ENCODE measurements at regions not wholly inside any gene's neighbourhood (a gene's known extent, or its start where the extent isn't known, plus 50 kb on each side); places are given as distances from the start of the nearest gene placed in this dataset.

DNA sequence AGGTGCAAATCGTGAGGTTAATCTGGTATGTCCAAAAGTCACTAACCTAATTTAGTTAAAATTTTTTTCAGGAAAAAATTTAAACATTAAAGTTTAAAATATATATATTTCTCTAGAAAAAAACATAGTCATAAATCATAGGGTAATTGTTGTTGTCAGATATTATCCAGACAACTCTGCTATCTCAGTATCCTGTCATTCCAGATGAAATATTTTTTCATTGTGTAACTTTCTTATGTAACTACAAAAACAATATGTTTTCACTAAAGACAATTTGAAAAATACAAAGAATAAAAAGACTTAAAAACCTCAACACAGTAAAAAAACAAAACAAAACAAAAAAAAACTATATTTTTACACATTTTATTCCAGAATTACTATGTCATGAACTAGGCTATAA lies 57.6 kb downstream of the TENT5A start:
- DNase-seq: no peak

DNA sequence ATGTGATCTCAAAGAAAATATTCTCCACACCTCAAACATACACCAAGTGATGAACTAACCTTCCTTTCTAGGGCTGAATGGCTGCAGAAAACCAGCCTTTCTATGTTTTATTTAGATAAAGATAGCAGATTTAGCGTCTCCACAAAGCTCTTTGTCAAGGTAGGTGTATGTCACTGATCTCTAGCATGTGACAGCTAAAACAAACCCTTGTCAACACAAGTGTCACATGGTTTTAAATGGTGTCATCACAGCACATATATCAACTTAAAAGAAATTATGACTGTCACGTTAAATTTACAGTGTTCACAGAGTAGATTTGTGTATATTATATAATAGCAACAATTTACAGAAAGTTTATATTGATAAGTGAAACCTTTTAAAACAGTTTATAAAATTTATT lies 58.3 kb downstream of the TENT5A start:
- no peak for DNase-seq

DNA sequence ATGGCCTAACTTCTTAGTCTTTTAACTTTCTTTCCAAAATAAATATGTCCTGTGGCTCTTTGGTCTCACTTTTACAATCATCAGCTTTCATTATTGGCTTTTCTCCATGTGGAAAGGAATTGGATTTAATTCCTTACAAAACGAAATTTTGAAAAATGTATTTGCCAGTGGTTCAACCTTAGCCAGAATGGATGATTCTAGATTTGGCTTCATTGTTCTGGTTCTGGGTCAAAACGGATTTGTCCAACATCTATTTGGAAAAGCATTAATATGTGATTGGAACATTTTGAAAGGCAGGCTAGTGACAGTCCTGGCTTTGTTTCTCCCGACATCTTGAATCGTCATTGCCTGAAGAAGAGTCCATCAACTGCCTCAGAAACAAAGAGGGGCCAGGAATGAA lies 59.2 kb downstream of the TENT5A start:
- no peak for DNase-seq

DNA sequence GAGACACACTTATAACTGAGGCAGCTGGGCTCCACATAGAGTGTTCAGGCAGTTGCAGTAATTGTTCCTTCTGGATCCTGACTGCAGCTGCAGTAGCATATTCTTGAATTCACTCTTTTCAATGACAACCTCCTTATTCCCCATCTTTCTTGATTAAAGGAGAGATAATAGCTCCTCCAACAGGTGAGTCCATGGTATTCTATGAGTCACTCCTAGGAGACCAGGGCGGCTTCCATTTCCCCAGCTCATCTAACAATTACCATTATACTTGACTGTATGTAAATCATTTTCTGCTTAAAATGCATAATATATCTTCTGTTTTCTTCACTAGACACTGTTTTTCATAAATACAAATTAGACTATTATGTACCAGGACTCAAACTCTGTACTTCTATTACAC lies 62.4 kb downstream of the TENT5A start:
- DNase-seq: no peak

DNA sequence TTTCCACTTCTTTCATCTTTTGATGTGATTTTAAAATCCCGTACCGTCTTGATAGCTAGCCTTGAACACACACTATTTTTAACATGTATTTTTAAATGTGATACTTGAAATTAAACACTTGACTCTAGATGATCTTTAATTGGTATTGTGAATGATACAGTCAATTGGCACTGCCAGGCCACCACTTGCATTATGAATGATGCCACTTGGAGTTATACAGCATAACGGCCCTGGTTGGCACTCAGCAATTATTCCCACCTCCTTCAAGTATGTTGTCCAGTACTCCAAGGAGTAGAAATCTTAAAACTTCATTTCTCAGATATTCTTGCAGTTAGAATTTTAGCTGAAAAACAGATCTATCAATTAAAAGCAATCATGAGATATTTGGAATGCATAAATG lies 62.9 kb downstream of the TENT5A start:
- DNase-seq: no peak

- DNase-seq: peak; percentile 39
Measured at GRCh38 chr6:81683912-81684311, 68.6 kb downstream of the TENT5A start.

DNA sequence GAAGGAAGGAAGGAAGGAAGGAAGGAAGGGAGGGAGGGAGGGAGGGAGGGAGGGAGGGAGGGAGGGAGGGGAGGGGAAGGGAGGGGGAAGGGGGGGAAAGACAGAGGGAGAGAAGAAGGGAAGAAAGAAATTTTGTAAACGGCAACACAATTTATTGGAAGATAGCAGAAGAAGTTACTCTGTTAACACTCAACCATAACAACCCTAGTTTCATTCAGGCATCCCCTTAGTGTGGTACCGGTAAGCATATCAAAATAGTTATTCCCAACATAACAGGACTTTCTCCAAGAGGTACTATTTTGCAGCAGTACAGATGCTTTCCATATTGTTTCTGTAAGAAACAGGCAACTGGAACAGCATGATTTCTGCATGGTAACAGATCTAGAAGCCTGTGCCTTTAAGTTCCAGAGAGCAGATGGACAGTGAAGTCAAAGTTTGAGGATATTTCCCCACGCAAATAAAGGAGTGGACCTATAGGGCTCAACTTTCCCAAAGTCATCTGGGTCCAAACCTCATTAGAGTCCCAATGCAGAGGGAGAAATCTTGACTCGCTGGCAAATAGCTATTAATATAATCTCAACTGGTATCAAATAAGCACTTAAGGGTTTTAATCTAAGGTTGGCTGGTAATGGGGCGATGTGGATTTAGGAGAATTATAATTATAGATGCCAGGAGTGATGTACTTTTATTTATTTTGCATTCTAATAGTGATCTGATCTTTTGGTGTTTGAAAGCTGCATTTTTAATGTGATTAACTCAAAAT lies 69.4 kb downstream of the TENT5A start:
- DNase-seq: no peak

DNA sequence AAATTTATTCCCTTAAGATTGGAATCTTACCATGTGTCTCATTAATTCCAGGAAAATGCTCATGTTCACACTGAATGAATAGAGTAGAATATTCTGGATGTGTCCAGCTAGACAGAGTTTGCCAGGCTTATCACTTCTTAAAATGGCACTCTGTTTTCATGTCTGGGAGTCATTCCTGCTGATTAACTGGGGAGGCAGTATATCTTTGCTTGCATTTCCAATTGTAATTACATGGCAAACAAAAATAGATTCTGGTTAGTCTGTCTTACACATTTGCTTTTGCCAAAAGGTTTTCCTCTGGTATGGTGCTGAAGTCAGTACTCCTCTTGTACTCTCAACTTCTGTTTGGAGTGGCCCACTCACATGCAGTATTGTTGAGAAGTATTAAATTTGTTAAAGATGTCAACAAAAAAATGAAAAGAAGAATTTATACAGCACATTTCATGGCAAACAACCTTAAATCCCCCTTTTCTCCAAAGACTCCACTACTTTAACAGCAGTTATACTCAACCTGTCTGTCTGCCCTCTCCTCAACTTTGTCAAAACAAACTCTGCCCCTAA lies 70.2 kb downstream of the TENT5A start:
- DNase-seq: no peak

GRCh38 chr6:81669445-81669844 lies 83.0 kb downstream of the TENT5A start:
- DNase-seq: no peak

DNA sequence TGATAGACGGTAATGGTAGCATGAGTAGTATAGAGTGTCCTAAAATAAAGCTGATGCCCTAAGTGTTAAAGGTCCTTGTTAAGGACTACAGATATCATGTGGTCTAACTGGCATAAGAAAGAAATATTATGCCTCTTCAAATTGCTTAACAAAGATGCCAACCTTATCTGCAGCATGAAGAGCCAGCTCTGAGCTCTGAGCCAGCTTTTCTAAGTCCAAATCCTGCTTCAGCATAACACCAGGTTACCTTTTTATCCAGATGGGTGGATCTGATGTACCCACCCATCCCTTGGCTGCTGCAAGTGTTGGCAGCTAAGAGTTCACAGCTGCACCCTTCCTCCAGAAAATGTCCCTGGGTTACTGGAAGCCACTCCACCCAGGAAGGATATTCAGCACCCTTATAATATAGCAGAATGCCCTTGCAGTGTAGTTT lies 83.8 kb downstream of the TENT5A start:
- DNase-seq: no peak

DNA sequence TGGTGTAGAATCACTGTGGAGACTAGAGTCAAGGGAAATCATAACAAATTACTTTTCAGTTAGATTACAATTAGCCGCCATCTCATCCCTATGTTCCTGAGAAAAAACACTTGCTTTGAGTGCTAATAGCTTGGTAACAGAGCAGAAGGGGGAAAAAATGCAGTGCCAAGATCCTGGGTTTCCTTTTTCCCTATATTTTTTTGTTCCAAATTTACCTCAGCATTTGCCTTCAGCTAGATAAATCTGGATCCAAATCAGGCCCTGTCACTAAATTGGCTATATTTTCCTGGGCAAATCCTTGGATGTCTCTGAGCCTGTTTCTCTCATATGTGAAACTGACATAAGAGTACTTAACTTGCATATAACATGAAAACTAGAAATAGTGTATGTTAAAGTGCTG lies 86.0 kb downstream of the TENT5A start:
- DNase-seq: no peak

GRCh38 chr6:81656231-81656630 lies 96.2 kb downstream of the TENT5A start:
- no peak for DNase-seq

DNA sequence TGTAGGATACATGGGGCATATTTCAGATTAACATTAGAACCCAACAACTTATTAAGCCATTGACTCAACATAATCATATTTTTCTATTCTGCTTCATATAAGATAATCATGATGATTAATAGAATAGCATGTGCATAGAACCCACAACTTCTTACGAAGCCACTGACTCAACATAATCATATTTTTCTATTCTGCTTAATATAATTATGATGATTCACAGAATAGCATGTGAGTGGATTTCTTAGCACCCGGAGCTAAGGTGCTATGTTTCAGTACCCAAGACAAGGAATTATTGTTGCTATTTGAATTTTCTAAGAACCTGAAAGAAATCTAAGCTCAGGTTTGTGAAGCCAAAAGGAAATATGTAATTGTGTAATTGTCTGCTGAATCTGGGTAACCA lies 96.8 kb downstream of the TENT5A start:
- DNase-seq: no peak

GRCh38 chr6:81648502-81648901 lies 104.0 kb downstream of the TENT5A start:
- no peak for DNase-seq

DNA sequence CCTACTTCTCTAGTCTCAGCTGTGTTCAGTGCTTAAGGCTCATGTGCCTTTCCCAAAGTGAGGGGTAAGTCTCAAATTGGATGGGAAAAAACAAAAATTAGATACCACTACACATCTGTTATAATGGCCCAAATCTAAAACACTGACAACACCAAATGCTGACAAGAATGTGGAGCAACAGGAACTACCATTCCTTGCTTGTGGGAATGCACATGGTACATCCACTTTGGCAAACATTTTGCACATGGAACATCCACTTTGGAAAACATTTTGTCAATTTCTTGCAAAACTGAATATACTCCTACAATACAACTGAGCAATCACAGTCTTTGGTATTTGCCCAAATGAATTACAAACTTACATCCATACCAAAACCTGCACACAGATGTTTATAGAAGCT lies 109.3 kb downstream of the TENT5A start:
- no peak for DNase-seq

DNA sequence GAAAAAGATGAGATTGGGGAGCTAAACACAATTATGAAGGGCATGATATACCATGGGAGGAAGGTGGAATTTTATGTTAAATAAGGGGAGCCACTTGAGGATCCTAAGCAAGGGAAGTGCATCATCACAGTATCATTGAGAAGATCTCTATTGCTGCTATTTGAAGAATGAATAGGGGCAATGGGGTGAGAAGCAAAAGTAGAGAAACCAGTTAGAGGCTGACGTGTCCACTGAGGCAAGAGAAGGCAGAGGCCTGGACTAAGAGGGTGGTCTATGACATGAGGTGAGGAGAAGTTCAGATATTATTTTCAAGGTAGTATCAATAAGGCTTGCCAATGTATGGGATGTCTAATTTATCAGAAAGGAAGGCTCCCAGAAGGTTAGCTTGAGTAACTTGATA lies 111.6 kb downstream of the TENT5A start:
- no peak for DNase-seq

GRCh38 chr6:81640126-81640525 lies 112.4 kb downstream of the TENT5A start:
- no peak for DNase-seq

DNA sequence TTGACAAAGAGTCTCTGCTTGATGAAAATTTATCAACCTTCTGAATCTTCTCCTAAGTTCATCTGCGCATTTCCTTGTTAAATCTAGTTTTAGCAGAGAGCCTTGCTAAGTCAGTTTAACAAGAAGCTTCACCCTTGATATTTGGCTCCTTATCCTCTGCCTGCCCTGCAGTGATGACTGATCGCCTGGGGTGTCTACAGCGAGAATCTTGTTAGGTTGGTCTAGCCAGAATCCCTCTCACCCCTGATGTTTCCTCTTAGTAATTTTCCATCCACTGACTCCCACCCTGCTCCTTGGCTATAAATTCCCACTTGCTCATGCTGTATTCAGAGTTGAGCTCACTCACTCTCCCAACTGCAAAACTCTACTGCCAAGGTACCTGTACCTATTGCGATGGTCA lies 114.1 kb downstream of the TENT5A start:
- DNase-seq: no peak

DNA sequence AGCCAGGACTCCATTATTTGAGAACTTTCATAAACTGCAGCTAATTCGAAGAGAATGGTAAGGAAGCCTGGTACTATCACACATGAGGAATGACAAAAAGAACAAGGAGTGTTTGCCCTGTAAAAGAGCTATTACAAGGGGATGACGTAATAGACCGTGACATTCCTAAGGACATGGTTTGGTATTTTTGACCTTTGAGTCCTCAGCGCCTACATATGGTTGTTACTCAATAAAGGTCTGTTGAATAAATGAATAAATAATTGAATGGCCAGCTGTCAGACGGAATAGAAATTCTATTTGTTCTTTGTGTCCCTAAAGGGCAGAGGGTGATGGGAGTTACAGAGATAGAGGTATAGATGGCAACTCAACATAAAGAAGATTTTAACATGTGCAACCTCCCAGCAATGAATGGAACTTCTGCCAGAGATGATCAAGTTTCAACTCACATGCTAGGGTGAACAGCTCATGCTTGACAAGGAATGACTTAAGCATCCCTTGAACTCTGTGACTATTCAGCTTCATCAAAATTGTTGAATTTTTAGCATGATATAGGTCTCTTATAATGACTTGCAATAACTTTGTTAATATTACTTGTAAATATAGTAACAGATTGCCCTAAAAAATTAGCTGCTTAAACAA lies 115.4 kb downstream of the TENT5A start:
- no peak for DNase-seq

- DNase-seq: no peak
Measured at GRCh38 chr6:81634155-81634880, 118.2 kb downstream of the TENT5A start.

- DNase-seq: no peak
Measured at GRCh38 chr6:81633391-81633790, 119.1 kb downstream of the TENT5A start.

- DNase-seq: no peak
Measured at GRCh38 chr6:81630719-81631118, 121.8 kb downstream of the TENT5A start.

DNA sequence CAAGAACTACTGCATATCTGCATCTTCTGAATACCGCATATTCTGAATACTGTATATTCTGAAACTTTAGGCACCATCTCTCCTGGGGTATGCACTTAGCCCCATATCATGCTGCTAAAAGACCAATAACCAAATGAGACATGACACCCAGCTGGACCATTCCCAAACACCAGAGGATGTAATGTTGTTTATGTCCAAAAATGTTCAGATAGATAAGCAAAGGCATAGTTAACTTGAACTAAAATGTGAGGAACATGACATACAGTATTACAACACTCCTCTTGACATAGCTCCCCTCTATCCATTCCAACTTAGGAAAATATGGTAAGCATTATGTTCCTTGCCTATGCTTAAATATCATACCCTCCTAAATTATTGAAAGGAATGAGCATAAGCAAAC lies 127.3 kb downstream of the TENT5A start:
- DNase-seq: no peak

DNA sequence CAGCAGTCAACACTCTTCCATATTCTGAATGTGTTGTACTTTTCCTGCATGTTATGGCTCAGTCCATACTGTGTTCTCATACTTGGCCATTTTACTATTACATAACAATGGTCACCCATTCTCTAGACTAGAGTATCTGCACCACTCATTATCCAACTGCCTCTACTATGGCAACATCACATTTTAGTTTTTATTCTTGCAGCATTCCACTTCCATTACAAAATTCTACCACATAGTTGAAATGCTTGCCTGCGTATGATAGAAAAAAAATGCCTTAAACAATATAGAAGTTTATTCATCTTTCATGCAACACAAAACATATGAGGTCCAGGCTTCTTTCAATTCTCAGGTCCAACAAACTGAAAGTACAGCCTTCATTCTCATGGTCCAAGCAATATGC lies 128.0 kb downstream of the TENT5A start:
- DNase-seq: no peak
